ENCODE measurements at regions not wholly inside any gene's neighbourhood (a gene's known extent, or its start where the extent isn't known, plus 50 kb on each side); places are given as distances from the start of the nearest gene placed in this dataset.

GRCh38 chr18:38025433-38026038 is 459.9 kb upstream of the CELF4 start:
- TF ChIP-seq EZH2 (IDR thresholded peaks at IDR 0.05; ENCODE audit: low read depth, low read length, severe bottlenecking): no peak
- no peak for TF ChIP-seq KDM1A (IDR thresholded peaks at IDR 0.05; ENCODE audit: borderline replicate concordance, low read length)
- no peak for TF ChIP-seq CTCF (IDR thresholded peaks at IDR 0.05; ENCODE audit: control extremely low read depth in 1 of 3, insufficient read depth in 1 of 3, low read depth in 1 of 3, low read length in 3 of 3)
- TF ChIP-seq CBX5 (IDR thresholded peaks at IDR 0.05; ENCODE audit: low read depth, low read length): no peak
- TF ChIP-seq POLR2A (IDR thresholded peaks at IDR 0.05; ENCODE audit: control extremely low read depth in 1 of 2, low read depth in 2 of 2, low read length in 2 of 2): no peak
- TF ChIP-seq MAX (IDR thresholded peaks at IDR 0.05): no peak
- no peak for TF ChIP-seq BRCA1 (IDR thresholded peaks at IDR 0.05; ENCODE audit: low read depth, low read length)
- no peak for TF ChIP-seq SP2 (IDR thresholded peaks at IDR 0.05; ENCODE audit: low read length)
- no peak for TF ChIP-seq CHD7 (IDR thresholded peaks at IDR 0.05; ENCODE audit: insufficient replicate concordance, low read length)
- no peak for TF ChIP-seq BACH1 (IDR thresholded peaks at IDR 0.05; ENCODE audit: low read length)

Measured in H1 (cell line).